ENCODE measurements at regions not wholly inside any gene's neighbourhood (a gene's known extent, or its start where the extent isn't known, plus 50 kb on each side); places are given as distances from the start of the nearest gene placed in this dataset.
"Not testable (repeated sequence)": the region's sequence is repeated elsewhere in the genome, so short reads cannot be mapped to it uniquely, and the experiment has no call there.

DNA sequence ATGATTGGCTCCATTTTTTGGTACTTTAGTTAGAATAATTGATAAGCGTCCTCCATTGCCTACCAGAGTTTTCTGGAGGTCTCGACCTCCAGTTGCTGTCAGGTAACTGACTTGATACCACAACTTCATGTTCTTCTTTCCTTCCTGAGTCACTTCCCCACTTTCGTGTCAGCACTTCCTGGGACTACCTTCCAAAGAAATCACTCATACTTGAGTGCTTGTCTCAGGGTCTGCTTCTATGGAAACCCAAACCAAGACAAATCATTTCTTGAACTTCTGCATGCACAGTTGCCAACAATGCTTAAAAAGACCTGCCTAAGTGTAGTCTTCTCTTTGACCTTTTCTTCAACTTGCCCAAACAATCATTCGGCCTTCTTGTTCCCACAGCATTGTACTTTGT is 210.3 kb upstream of the ETAA1 start:
- TF ChIP-seq, protein P1, sequence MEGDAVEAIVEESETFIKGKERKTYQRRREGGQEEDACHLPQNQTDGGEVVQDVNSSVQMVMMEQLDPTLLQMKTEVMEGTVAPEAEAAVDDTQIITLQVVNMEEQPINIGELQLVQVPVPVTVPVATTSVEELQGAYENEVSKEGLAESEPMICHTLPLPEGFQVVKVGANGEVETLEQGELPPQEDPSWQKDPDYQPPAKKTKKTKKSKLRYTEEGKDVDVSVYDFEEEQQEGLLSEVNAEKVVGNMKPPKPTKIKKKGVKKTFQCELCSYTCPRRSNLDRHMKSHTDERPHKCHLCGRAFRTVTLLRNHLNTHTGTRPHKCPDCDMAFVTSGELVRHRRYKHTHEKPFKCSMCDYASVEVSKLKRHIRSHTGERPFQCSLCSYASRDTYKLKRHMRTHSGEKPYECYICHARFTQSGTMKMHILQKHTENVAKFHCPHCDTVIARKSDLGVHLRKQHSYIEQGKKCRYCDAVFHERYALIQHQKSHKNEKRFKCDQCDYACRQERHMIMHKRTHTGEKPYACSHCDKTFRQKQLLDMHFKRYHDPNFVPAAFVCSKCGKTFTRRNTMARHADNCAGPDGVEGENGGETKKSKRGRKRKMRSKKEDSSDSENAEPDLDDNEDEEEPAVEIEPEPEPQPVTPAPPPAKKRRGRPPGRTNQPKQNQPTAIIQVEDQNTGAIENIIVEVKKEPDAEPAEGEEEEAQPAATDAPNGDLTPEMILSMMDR (IDR thresholded peaks at IDR 0.05; ENCODE audit: unreplicated experiment) = no peak

DNA sequence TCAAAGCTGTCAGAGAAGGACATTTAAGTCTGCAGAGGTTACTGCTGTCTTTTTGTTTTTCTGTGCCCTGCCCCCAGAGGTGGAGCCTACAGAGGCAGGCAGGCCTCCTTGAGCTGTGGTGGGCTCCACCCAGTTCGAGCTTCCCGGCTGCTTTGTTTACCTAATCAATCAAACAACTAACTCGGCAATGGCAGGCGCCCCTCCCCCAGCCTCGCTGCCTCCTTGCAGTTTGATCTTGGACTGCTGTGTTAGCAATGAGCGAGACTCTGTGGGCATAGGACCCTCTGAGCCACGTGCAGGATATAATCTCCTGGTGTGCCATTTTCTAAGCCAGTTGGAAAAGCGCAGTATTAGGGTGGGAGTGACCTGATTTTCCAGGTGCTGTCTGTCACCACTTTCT is 201.8 kb upstream of the ETAA1 start:
- H3K4me1 Mint-ChIP-seq (ENCODE audit: low read depth); H3K27me3 Mint-ChIP-seq: not testable (repeated sequence)
- H3K36me3 Mint-ChIP-seq (ENCODE audit: insufficient read depth) = peaks cover 64% of the 10 kb centered on the region

More for the DNA sequence above, 210.3 kb upstream of the ETAA1 start:
- Mint-ChIP-seq H3K36me3 (ENCODE audit: insufficient read depth) (peaks cover 49% of the 10 kb centered on the region), H3K9me3 (ENCODE audit: low read depth) (peaks cover 16% of the 10 kb centered on the region), H3K4me3 (ENCODE audit: low read depth) (no peak overlapping the region), H3K27ac (no peak overlapping the region), H3K4me1 (ENCODE audit: low read depth) (no peaks in the 10 kb centered on the region), H3K27me3 (no peaks in the 10 kb centered on the region)
- DNase-seq (ENCODE audit: low spot score, unreplicated experiment) = no peak

DNA sequence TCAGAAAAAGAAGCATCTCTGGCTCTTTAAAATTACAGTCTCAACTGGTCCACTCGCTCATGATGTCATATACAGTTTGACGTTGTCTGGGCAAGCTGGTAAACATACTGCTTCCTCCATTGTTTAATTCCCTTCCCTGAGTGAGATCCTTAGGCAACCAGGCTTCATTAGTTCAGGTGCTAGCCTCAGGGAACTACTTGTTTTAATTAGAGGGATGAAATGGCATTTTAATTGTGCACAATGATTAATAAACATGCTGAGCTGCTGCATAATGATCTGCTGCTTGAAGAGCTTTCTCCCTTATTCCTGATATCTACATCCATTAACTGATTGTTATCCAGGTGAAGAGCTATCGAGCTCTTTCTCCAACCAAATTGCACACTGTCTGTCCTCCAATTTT is 195.6 kb upstream of the ETAA1 start:
- H3K36me3 Mint-ChIP-seq (ENCODE audit: insufficient read depth) = peaks cover 75% of the 10 kb centered on the region
- H3K9me3 Mint-ChIP-seq (ENCODE audit: low read depth) = peaks cover 23% of the 10 kb centered on the region
- no peak overlapping the region for H3K4me3 Mint-ChIP-seq (ENCODE audit: low read depth)
- H3K27ac Mint-ChIP-seq = no peak overlapping the region
- peaks cover 7% of the 10 kb centered on the region for H3K4me1 Mint-ChIP-seq (ENCODE audit: low read depth)
- no peaks in the 10 kb centered on the region for H3K27me3 Mint-ChIP-seq
- DNase-seq (ENCODE audit: low spot score, unreplicated experiment) = no peak
- TF ChIP-seq, protein P1 (IDR thresholded peaks at IDR 0.05; ENCODE audit: unreplicated experiment) = no peak

More for the DNA sequence above, 201.8 kb upstream of the ETAA1 start:
- H3K27ac Mint-ChIP-seq; DNase-seq (ENCODE audit: low spot score, unreplicated experiment); H3K4me3 Mint-ChIP-seq (ENCODE audit: low read depth): not testable (repeated sequence)
- peaks cover 41% of the 10 kb centered on the region for H3K9me3 Mint-ChIP-seq (ENCODE audit: low read depth)

DNA sequence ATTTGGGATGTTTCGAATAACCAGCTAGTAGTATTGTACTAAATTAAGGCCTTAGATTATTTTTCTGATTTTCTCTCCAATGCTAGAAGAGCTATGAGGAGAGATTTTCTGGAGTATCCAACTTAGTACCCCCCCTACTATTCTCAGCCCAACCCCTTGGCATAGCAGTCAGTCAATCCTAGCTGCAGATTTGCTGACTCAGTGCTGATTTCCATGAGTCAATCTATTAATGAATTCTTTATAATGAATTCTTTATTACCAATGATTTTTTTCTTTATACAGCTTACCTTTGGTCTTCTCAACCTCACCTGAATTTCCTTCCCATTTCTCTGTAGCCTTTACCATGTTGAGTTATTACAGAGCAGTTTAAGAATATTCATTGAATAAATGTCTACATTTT is 192.8 kb upstream of the ETAA1 start:
- Mint-ChIP-seq H3K4me3 (ENCODE audit: low read depth) (no peak overlapping the region), H3K4me1 (ENCODE audit: low read depth) (peaks cover 21% of the 10 kb centered on the region), H3K9me3 (ENCODE audit: low read depth) (peaks cover 13% of the 10 kb centered on the region), H3K27ac (no peak overlapping the region), H3K27me3 (no peaks in the 10 kb centered on the region), H3K36me3 (ENCODE audit: insufficient read depth) (peaks cover 64% of the 10 kb centered on the region)
- TF ChIP-seq, protein P1 (IDR thresholded peaks at IDR 0.05; ENCODE audit: unreplicated experiment) = no peak
- DNase-seq (ENCODE audit: low spot score, unreplicated experiment) = no peak

DNA sequence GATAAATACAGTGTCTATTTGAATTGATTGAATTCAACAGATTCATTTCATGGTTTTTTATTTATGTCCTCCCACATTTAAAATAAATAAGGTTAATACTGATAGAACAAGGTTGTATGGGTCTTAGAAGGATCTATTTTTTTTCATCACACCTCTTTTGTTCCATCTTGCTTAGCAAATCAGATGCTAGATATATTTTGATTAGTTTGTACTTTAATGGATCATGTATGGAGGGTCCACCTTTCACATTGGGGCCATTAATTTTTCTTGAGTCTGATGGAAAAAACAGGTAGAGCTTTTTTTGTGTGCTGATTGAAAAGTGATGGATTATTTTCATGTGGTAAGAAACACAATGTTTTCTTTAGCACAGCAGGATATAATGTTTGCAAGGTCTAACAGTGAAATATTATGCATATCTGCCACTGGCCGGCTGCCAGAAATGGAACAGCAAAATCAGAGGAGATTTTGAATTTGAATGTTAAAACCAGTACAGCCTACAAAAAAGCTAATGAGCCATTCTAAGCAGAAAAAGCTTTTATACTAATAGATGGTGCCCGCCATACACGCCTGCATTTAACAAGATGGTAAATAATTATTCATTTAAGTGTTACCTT is 188.1 kb upstream of the ETAA1 start:
- Mint-ChIP-seq H3K36me3 (ENCODE audit: insufficient read depth) (peaks cover 29% of the 10 kb centered on the region), H3K4me1 (ENCODE audit: low read depth) (peaks cover 38% of the 10 kb centered on the region), H3K27me3 (no peaks in the 10 kb centered on the region), H3K27ac (no peak overlapping the region), H3K4me3 (ENCODE audit: low read depth) (peak overlapping the region; percentile 11), H3K9me3 (ENCODE audit: low read depth) (peaks cover 4% of the 10 kb centered on the region)
- TF ChIP-seq, protein P1 (IDR thresholded peaks at IDR 0.05; ENCODE audit: unreplicated experiment) = no peak
- DNase-seq (ENCODE audit: low spot score, unreplicated experiment) = no peak

DNA sequence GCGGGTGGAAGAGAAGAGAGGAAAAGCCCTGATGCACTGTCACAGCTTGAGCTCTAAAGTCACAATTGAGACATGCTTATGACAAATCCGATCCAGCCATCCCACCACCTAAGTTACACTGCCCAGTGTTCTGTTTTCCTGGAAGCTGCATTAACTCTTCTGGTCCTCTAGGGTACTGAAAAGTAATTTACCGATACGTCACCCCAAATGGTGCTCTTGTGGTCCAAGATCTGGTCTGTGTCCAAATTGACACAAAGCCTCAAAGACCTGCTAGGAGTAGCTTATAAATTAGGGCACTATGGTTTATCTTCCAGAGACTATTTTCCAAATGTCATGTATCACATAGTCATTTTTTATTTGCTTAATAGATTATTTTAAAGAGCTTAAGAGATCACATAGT is 186.7 kb upstream of the ETAA1 start:
- Mint-ChIP-seq H3K4me3 (ENCODE audit: low read depth) (no peak overlapping the region), H3K4me1 (ENCODE audit: low read depth) (peaks cover 52% of the 10 kb centered on the region), H3K36me3 (ENCODE audit: insufficient read depth) (peaks cover 17% of the 10 kb centered on the region), H3K9me3 (ENCODE audit: low read depth) (peaks cover 4% of the 10 kb centered on the region), H3K27ac (no peak overlapping the region), H3K27me3 (no peaks in the 10 kb centered on the region)
- no peak for DNase-seq (ENCODE audit: low spot score, unreplicated experiment)
- TF ChIP-seq, protein P1 (IDR thresholded peaks at IDR 0.05; ENCODE audit: unreplicated experiment) = peak; percentile 12
